ENCODE measurements at regions not wholly inside any gene's neighbourhood (a gene's known extent, or its start where the extent isn't known, plus 50 kb on each side); places are given as distances from the start of the nearest gene placed in this dataset.

- TF ChIP-seq CTCF (IDR thresholded peaks at IDR 0.05; ENCODE audit: poor library complexity, severe bottlenecking) (no peak), TAF1 (IDR thresholded peaks at IDR 0.05; ENCODE audit: low read depth) (no peak), RAD21 (conservative IDR thresholded peaks at IDR 0.05) (no peak), REST (IDR thresholded peaks at IDR 0.05; ENCODE audit: borderline replicate concordance) (no peak), POLR2AphosphoS5 (IDR thresholded peaks at IDR 0.05) (no peak), EZH2 (IDR thresholded peaks at IDR 0.05; ENCODE audit: borderline replicate concordance, insufficient read depth, low read length, poor library complexity, severe bottlenecking) (no peak), MXI1 (conservative IDR thresholded peaks at IDR 0.05; ENCODE audit: poor library complexity, severe bottlenecking) (no peak), SMC3 (conservative IDR thresholded peaks at IDR 0.05; ENCODE audit: poor library complexity) (no peak), EP300 (conservative IDR thresholded peaks at IDR 0.05; ENCODE audit: poor library complexity, severe bottlenecking) (no peak)
Measured at GRCh38 chr5:32936329-32936728, 225.2 kb downstream of the NPR3 start.

GRCh38 chr5:32942225-32942989 is 231.3 kb downstream of the NPR3 start:
- no peak overlapping the region for H3K27ac ChIP-seq (ENCODE audit: low read length)
- H3F3A ChIP-seq (ENCODE audit: insufficient read depth, low read length, poor library complexity, severe bottlenecking) = no peaks in the 10 kb centered on the region
- H3K9ac ChIP-seq (ENCODE audit: low read length) = no peak overlapping the region
- TF ChIP-seq POLR2AphosphoS5 (IDR thresholded peaks at IDR 0.05) (no peak), MXI1 (conservative IDR thresholded peaks at IDR 0.05; ENCODE audit: poor library complexity, severe bottlenecking) (no peak), CTCF (IDR thresholded peaks at IDR 0.05; ENCODE audit: poor library complexity, severe bottlenecking) (no peak), TAF1 (IDR thresholded peaks at IDR 0.05; ENCODE audit: low read depth) (no peak), EZH2 (IDR thresholded peaks at IDR 0.05; ENCODE audit: borderline replicate concordance, insufficient read depth, low read length, poor library complexity, severe bottlenecking) (no peak), RAD21 (conservative IDR thresholded peaks at IDR 0.05) (no peak), EP300 (conservative IDR thresholded peaks at IDR 0.05; ENCODE audit: poor library complexity, severe bottlenecking) (no peak), REST (IDR thresholded peaks at IDR 0.05; ENCODE audit: borderline replicate concordance) (no peak)
- H3K4me2 ChIP-seq (ENCODE audit: low read length) = no peak overlapping the region
- no peaks in the 10 kb centered on the region for H3K27me3 ChIP-seq (ENCODE audit: insufficient read depth, low read depth, low read length)
- no peaks in the 10 kb centered on the region for H4K20me1 ChIP-seq (ENCODE audit: insufficient read depth)
- no peaks in the 10 kb centered on the region for H3K79me2 ChIP-seq (replicated peaks; ENCODE audit: insufficient read depth, low read length)
- no peak overlapping the region for H3K4me3 ChIP-seq (ENCODE audit: low read length)
- no peaks in the 10 kb centered on the region for H3K36me3 ChIP-seq (ENCODE audit: insufficient read depth, low read length)
- H2AFZ ChIP-seq (ENCODE audit: low read depth, low read length) = no peak overlapping the region
- no peaks in the 10 kb centered on the region for H3K9me3 ChIP-seq (ENCODE audit: low read length)
- no peaks in the 10 kb centered on the region for H3K9me2 ChIP-seq (ENCODE audit: insufficient read depth, low read length)

More at GRCh38 chr5:32936329-32936728, 225.2 kb downstream of the NPR3 start:
- Histone ChIP-seq H3K9me3 (ENCODE audit: low read length) (no peaks in the 10 kb centered on the region), H3K79me2 (replicated peaks; ENCODE audit: insufficient read depth, low read length) (no peaks in the 10 kb centered on the region), H3K9me2 (ENCODE audit: insufficient read depth, low read length) (no peaks in the 10 kb centered on the region), H3K27me3 (ENCODE audit: insufficient read depth, low read depth, low read length) (no peaks in the 10 kb centered on the region), H3K36me3 (ENCODE audit: insufficient read depth, low read length) (no peaks in the 10 kb centered on the region), H2AFZ (ENCODE audit: low read depth, low read length) (no peak overlapping the region), H3K27ac (ENCODE audit: low read length) (no peak overlapping the region), H3F3A (ENCODE audit: insufficient read depth, low read length, poor library complexity, severe bottlenecking) (no peaks in the 10 kb centered on the region), H3K4me3 (ENCODE audit: low read length) (no peak overlapping the region), H4K20me1 (ENCODE audit: insufficient read depth) (no peaks in the 10 kb centered on the region), H3K4me2 (ENCODE audit: low read length) (no peak overlapping the region), H3K9ac (ENCODE audit: low read length) (no peak overlapping the region)

Measured in neural cell (in vitro differentiated cells).